Activated CD4-positive, alpha-beta memory T cell treated with anti-CD3 and anti-CD28 coated beads, Interleukin-2, amount 10 ng/mL, durations not matched to agents 7 days and 5 days (primary cell): ENCODE measurements at regions not wholly inside any gene's neighbourhood (a gene's known extent, or its start where the extent isn't known, plus 50 kb on each side); places are given as distances from the start of the nearest gene placed in this dataset.

ENCODE experiments used
- CTCF ChIA-PET: fragments of 350-600 bp; sonication (Branson Sonifier 250); formaldehyde crosslinking; loops from one replicate; lab custom pipeline; 2021; ENCODE audit warnings: antibody characterized with exemption, inconsistent platforms; lab: Charles Lee
- POLR2A ChIA-PET: fragments of 350-600 bp; sonication (Branson Sonifier 250); formaldehyde crosslinking; loops from one replicate; lab custom pipeline; 2021; ENCODE audit warnings: antibody characterized with exemption; lab: Charles Lee
- DNase-seq: peaks from one replicate; pipeline ENCODE4 v3.0.0-alpha.2; 2020
- H3K27ac Mint-ChIP-seq: one replicate; pipeline ENCODE4 v1.8.0; 2021; ENCODE audit warnings: mild to moderate bottlenecking, mixed read lengths
- H3K27me3 Mint-ChIP-seq: one replicate; pipeline ENCODE4 v1.8.0; 2021; ENCODE audit warnings: mixed read lengths
- H3K36me3 Mint-ChIP-seq: one replicate; pipeline ENCODE4 v1.8.0; 2021; ENCODE audit warnings: low read depth, mixed read lengths
- H3K4me1 Mint-ChIP-seq: one replicate; pipeline ENCODE4 v1.8.0; 2021; ENCODE audit warnings: mixed read lengths
- H3K4me3 Mint-ChIP-seq: one replicate; pipeline ENCODE4 v1.8.0; 2021; ENCODE audit warnings: mild to moderate bottlenecking, mixed read lengths
- H3K9me3 Mint-ChIP-seq: one replicate; pipeline ENCODE4 v1.8.0; 2021; ENCODE audit warnings: mixed read lengths

- H3K36me3 Mint-ChIP-seq: no peaks in the 10 kb centered on the region
- no peaks in the 10 kb centered on the region for H3K27me3 Mint-ChIP-seq
Measured at GRCh38 chr16:63602206-63602927, 1519.5 kb downstream of the CDH11 start.

GRCh38 chr16:63596716-63597115, 1525.1 kb downstream of the CDH11 start:
- Mint-ChIP-seq H3K27me3 (no peaks in the 10 kb centered on the region), H3K9me3 (peaks cover 17% of the 10 kb centered on the region), H3K4me3 (no peak overlapping the region), H3K27ac (no peak overlapping the region), H3K36me3 (no peaks in the 10 kb centered on the region), H3K4me1 (no peaks in the 10 kb centered on the region)
- ChIA-PET CTCF (no interaction called here), POLR2A (no interaction called here)
- DNase-seq: no peak

More at GRCh38 chr16:63602206-63602927, 1519.5 kb downstream of the CDH11 start:
- ChIA-PET CTCF (no interaction called here), POLR2A (no interaction called here)
- no peak for DNase-seq
- Mint-ChIP-seq H3K27ac (no peak overlapping the region), H3K4me1 (no peaks in the 10 kb centered on the region), H3K4me3 (no peak overlapping the region), H3K9me3 (peaks cover 18% of the 10 kb centered on the region)

- ChIA-PET POLR2A (no interaction called here), CTCF (no interaction called here)
- peaks cover 17% of the 10 kb centered on the region for H3K9me3 Mint-ChIP-seq
- no peak for DNase-seq
- no peak overlapping the region for H3K4me3 Mint-ChIP-seq
- no peaks in the 10 kb centered on the region for H3K27me3 Mint-ChIP-seq
- no peaks in the 10 kb centered on the region for H3K4me1 Mint-ChIP-seq
- H3K36me3 Mint-ChIP-seq: no peaks in the 10 kb centered on the region
- no peak overlapping the region for H3K27ac Mint-ChIP-seq
Measured at GRCh38 chr16:63592852-63593251, 1529.0 kb downstream of the CDH11 start.

- Mint-ChIP-seq H3K27ac (no peak overlapping the region), H3K36me3 (no peaks in the 10 kb centered on the region), H3K27me3 (no peaks in the 10 kb centered on the region), H3K9me3 (peaks cover 7% of the 10 kb centered on the region), H3K4me3 (no peak overlapping the region), H3K4me1 (no peaks in the 10 kb centered on the region)
- no peak for DNase-seq
- ChIA-PET POLR2A (no interaction called here), CTCF (no interaction called here)
Measured at GRCh38 chr16:63581570-63581969, 1540.3 kb downstream of the CDH11 start.

GRCh38 chr16:63578791-63579190, 1542.6 kb upstream of the CDH8 start:
- Mint-ChIP-seq H3K27ac (no peak overlapping the region), H3K9me3 (peaks cover 9% of the 10 kb centered on the region), H3K27me3 (no peaks in the 10 kb centered on the region), H3K4me3 (no peak overlapping the region), H3K36me3 (no peaks in the 10 kb centered on the region), H3K4me1 (no peaks in the 10 kb centered on the region)
- ChIA-PET CTCF (no interaction called here), POLR2A (no interaction called here)
- no peak for DNase-seq

- Mint-ChIP-seq H3K9me3 (peaks cover 13% of the 10 kb centered on the region), H3K4me1 (no peaks in the 10 kb centered on the region), H3K27ac (no peak overlapping the region), H3K27me3 (no peaks in the 10 kb centered on the region), H3K36me3 (no peaks in the 10 kb centered on the region), H3K4me3 (no peak overlapping the region)
- POLR2A ChIA-PET: no interaction called here
- CTCF ChIA-PET: no interaction called here
- DNase-seq: no peak
Measured at GRCh38 chr16:63577891-63578290, 1541.7 kb upstream of the CDH8 start.

GRCh38 chr16:63575041-63575440, 1538.8 kb upstream of the CDH8 start:
- no peak overlapping the region for H3K27ac Mint-ChIP-seq
- no peak overlapping the region for H3K4me3 Mint-ChIP-seq
- CTCF ChIA-PET: no interaction called here
- H3K36me3 Mint-ChIP-seq: no peaks in the 10 kb centered on the region
- H3K4me1 Mint-ChIP-seq: no peaks in the 10 kb centered on the region
- H3K9me3 Mint-ChIP-seq: peaks cover 20% of the 10 kb centered on the region
- H3K27me3 Mint-ChIP-seq: no peaks in the 10 kb centered on the region
- POLR2A ChIA-PET: no interaction called here
- no peak for DNase-seq

- H3K36me3 Mint-ChIP-seq: no peaks in the 10 kb centered on the region
- peaks cover 26% of the 10 kb centered on the region for H3K9me3 Mint-ChIP-seq
- POLR2A ChIA-PET: no interaction called here
- CTCF ChIA-PET: no interaction called here
- DNase-seq: no peak
- no peak overlapping the region for H3K27ac Mint-ChIP-seq
- H3K27me3 Mint-ChIP-seq: no peaks in the 10 kb centered on the region
- no peak overlapping the region for H3K4me3 Mint-ChIP-seq
- no peaks in the 10 kb centered on the region for H3K4me1 Mint-ChIP-seq
Measured at GRCh38 chr16:63568164-63568563, 1531.9 kb upstream of the CDH8 start.

GRCh38 chr16:63563819-63564505, 1527.7 kb upstream of the CDH8 start:
- H3K27ac Mint-ChIP-seq: no peak overlapping the region
- ChIA-PET CTCF (no interaction called here), POLR2A (no interaction called here)
- H3K9me3 Mint-ChIP-seq: peaks cover 31% of the 10 kb centered on the region
- H3K27me3 Mint-ChIP-seq: no peaks in the 10 kb centered on the region
- no peak for DNase-seq
- H3K4me1 Mint-ChIP-seq: no peaks in the 10 kb centered on the region
- no peak overlapping the region for H3K4me3 Mint-ChIP-seq
- no peaks in the 10 kb centered on the region for H3K36me3 Mint-ChIP-seq

- Mint-ChIP-seq H3K4me1 (no peaks in the 10 kb centered on the region), H3K36me3 (no peaks in the 10 kb centered on the region), H3K27ac (no peak overlapping the region), H3K4me3 (no peak overlapping the region), H3K9me3 (peaks cover 24% of the 10 kb centered on the region), H3K27me3 (no peaks in the 10 kb centered on the region)
- POLR2A ChIA-PET: no interaction called here
- DNase-seq: no peak
- CTCF ChIA-PET: no interaction called here
Measured at GRCh38 chr16:63553980-63554379, 1517.7 kb upstream of the CDH8 start.

GRCh38 chr16:63539276-63539675, 1503.0 kb upstream of the CDH8 start:
- Mint-ChIP-seq H3K4me3 (no peak overlapping the region), H3K36me3 (no peaks in the 10 kb centered on the region), H3K4me1 (no peaks in the 10 kb centered on the region), H3K27ac (no peak overlapping the region), H3K9me3 (peaks cover 10% of the 10 kb centered on the region), H3K27me3 (no peaks in the 10 kb centered on the region)
- POLR2A ChIA-PET: no interaction called here
- no peak for DNase-seq
- CTCF ChIA-PET: no interaction called here

- Mint-ChIP-seq H3K4me1 (no peaks in the 10 kb centered on the region), H3K9me3 (peaks cover 21% of the 10 kb centered on the region), H3K27ac (no peak overlapping the region), H3K27me3 (no peaks in the 10 kb centered on the region), H3K36me3 (no peaks in the 10 kb centered on the region), H3K4me3 (no peak overlapping the region)
- CTCF ChIA-PET: no interaction called here
- POLR2A ChIA-PET: no interaction called here
- DNase-seq: no peak
Measured at GRCh38 chr16:63530974-63531373, 1494.7 kb upstream of the CDH8 start.

- Mint-ChIP-seq H3K27me3 (no peaks in the 10 kb centered on the region), H3K4me3 (no peak overlapping the region), H3K9me3 (peaks cover 20% of the 10 kb centered on the region), H3K4me1 (no peaks in the 10 kb centered on the region), H3K27ac (no peak overlapping the region), H3K36me3 (no peaks in the 10 kb centered on the region)
- POLR2A ChIA-PET: no interaction called here
- no peak for DNase-seq
- CTCF ChIA-PET: no interaction called here
Measured at GRCh38 chr16:63530208-63530607, 1494.0 kb upstream of the CDH8 start.

- no peaks in the 10 kb centered on the region for H3K4me1 Mint-ChIP-seq
- no peak overlapping the region for H3K4me3 Mint-ChIP-seq
- POLR2A ChIA-PET: no interaction called here
- no peak for DNase-seq
- no peak overlapping the region for H3K27ac Mint-ChIP-seq
- H3K27me3 Mint-ChIP-seq: no peaks in the 10 kb centered on the region
- H3K9me3 Mint-ChIP-seq: peaks cover 21% of the 10 kb centered on the region
- H3K36me3 Mint-ChIP-seq: no peaks in the 10 kb centered on the region
- CTCF ChIA-PET: no interaction called here
Measured at GRCh38 chr16:63527404-63527803, 1491.2 kb upstream of the CDH8 start.
